WTC11 (cell line): ENCODE measurements at regions not wholly inside any gene's neighbourhood (a gene's known extent, or its start where the extent isn't known, plus 50 kb on each side); places are given as distances from the start of the nearest gene placed in this dataset.

Source experiments
- ATAC-seq: fragments of 200-7000 bp; cut with Tn5 transposase; 2 replicates; pipeline ENCODE4 v1.10.0; 2021; ENCODE audit warnings: mild to moderate bottlenecking, moderate library complexity
- CTCF ChIA-PET: fragments of 300-600 bp; sonication (Branson Sonifier 250); formaldehyde crosslinking; loops from one replicate; lab custom pipeline; 2021; ENCODE audit warnings: antibody characterized with exemption; lab: Charles Lee
- POLR2A ChIA-PET: fragments of 350-600 bp; sonication (Branson Sonifier 250); formaldehyde crosslinking; loops from one replicate; lab custom pipeline; 2021; ENCODE audit warnings: antibody characterized with exemption; lab: Charles Lee
- DNase-seq: peaks from one replicate; pipeline ENCODE4 v3.0.0; 2021; ENCODE audit warnings: low spot score
- H3K27ac Mint-ChIP-seq: 2 replicates; pipeline ENCODE4 v1.8.0; 2021; ENCODE audit warnings: mixed read lengths
- H3K27me3 Mint-ChIP-seq: 2 replicates; pipeline ENCODE4 v1.8.0; 2021; ENCODE audit warnings: low read depth, mild to moderate bottlenecking, moderate library complexity, mixed read lengths
- H3K36me3 Mint-ChIP-seq: 2 replicates; pipeline ENCODE4 v1.8.0; 2021; ENCODE audit warnings: mixed read lengths
- H3K4me1 Mint-ChIP-seq: 2 replicates; pipeline ENCODE4 v1.8.0; 2022; ENCODE audit warnings: mixed read lengths
- H3K4me3 Mint-ChIP-seq: 2 replicates; pipeline ENCODE4 v1.8.0; 2021; ENCODE audit warnings: mild to moderate bottlenecking, moderate library complexity, mixed read lengths
- H3K9me3 Mint-ChIP-seq: 2 replicates; pipeline ENCODE4 v1.8.0; 2021; ENCODE audit warnings: mixed read lengths
- AR ChIP-seq: fragments of 250-450 bp; sonication (Bioruptor Pico); IDR thresholded peaks from 2 replicates; pipeline ENCODE4 v1.9.0; 2021; ENCODE audit warnings: mild to moderate bottlenecking
- CBFB ChIP-seq: sonication (generic); formaldehyde crosslinking; IDR thresholded peaks from 2 replicates; pipeline ENCODE4 v1.8.1; 2022; ENCODE audit warnings: mild to moderate bottlenecking, low read depth, missing genetic modification reagents
- CDX4 ChIP-seq: fragments of 250-450 bp; sonication (Bioruptor Pico); IDR thresholded peaks from 2 replicates; pipeline ENCODE4 v1.9.0; 2021; ENCODE audit warnings: moderate library complexity, mild to moderate bottlenecking, inconsistent platforms, borderline replicate concordance
- E2F5 ChIP-seq: sonication (generic); formaldehyde crosslinking; IDR thresholded peaks from 2 replicates; pipeline ENCODE4 v1.8.1; 2022; ENCODE audit warnings: mild to moderate bottlenecking, moderate library complexity, missing genetic modification reagents
- EMX1 ChIP-seq: fragments of 250-450 bp; sonication (Bioruptor Pico); IDR thresholded peaks from 2 replicates; pipeline ENCODE4 v1.8.0; 2021; ENCODE audit warnings: mild to moderate bottlenecking
- ESRRA ChIP-seq: sonication (generic); formaldehyde crosslinking; IDR thresholded peaks from 2 replicates; pipeline ENCODE4 v1.8.1; 2022; ENCODE audit warnings: mild to moderate bottlenecking, missing genetic modification reagents, borderline replicate concordance
- ETV6 ChIP-seq: sonication (generic); formaldehyde crosslinking; IDR thresholded peaks from 2 replicates; pipeline ENCODE4 v1.8.1; 2022; ENCODE audit warnings: mild to moderate bottlenecking, missing genetic modification reagents
- FOXJ3 ChIP-seq: sonication (generic); formaldehyde crosslinking; IDR thresholded peaks from 2 replicates; pipeline ENCODE4 v1.9.0; 2021; ENCODE audit warnings: missing genetic modification reagents, mild to moderate bottlenecking, borderline replicate concordance
- GABPB1 ChIP-seq: sonication (generic); formaldehyde crosslinking; IDR thresholded peaks from 2 replicates; pipeline ENCODE4 v1.8.1; 2023; ENCODE audit warnings: mild to moderate bottlenecking, missing genetic modification reagents
- GTF2I ChIP-seq: fragments of 250-450 bp; sonication (Bioruptor Pico); conservative IDR thresholded peaks from 2 replicates; pipeline ENCODE4 v1.4.0; 2021; ENCODE audit warnings: mild to moderate bottlenecking
- HMGA2 ChIP-seq: fragments of 250-450 bp; sonication (Bioruptor Pico); IDR thresholded peaks from 2 replicates; pipeline ENCODE4 v1.4.0; 2021; ENCODE audit warnings: mild to moderate bottlenecking, moderate library complexity
- MXD4 ChIP-seq: fragments of 250-450 bp; sonication (Bioruptor Pico); IDR thresholded peaks from 2 replicates; pipeline ENCODE4 v1.8.0; 2021; ENCODE audit warnings: mild to moderate bottlenecking, moderate library complexity, borderline replicate concordance
- MYBL2 ChIP-seq: sonication (generic); formaldehyde crosslinking; IDR thresholded peaks from 2 replicates; pipeline ENCODE4 v1.8.1; 2023; ENCODE audit warnings: mild to moderate bottlenecking, moderate library complexity, missing genetic modification reagents
- NFE2L1 ChIP-seq: sonication (generic); formaldehyde crosslinking; IDR thresholded peaks from 2 replicates; pipeline ENCODE4 v1.8.1; 2023; ENCODE audit warnings: missing genetic modification reagents
- NR3C1 ChIP-seq: sonication (generic); formaldehyde crosslinking; conservative IDR thresholded peaks from 2 replicates; pipeline ENCODE4 v1.8.1; 2023; ENCODE audit warnings: low read depth, mild to moderate bottlenecking, missing genetic modification reagents
- PREB ChIP-seq: sonication (generic); formaldehyde crosslinking; IDR thresholded peaks from 2 replicates; pipeline ENCODE4 v1.8.1; 2022; ENCODE audit warnings: mild to moderate bottlenecking, missing genetic modification reagents, moderate library complexity, borderline replicate concordance
- PRRX2 ChIP-seq: fragments of 250-450 bp; sonication (Bioruptor Pico); IDR thresholded peaks from 2 replicates; pipeline ENCODE4 v1.8.0; 2021; ENCODE audit warnings: mild to moderate bottlenecking
- SMAD3 ChIP-seq: sonication (generic); formaldehyde crosslinking; IDR thresholded peaks from 2 replicates; pipeline ENCODE4 v1.8.0; 2022; ENCODE audit warnings: missing genetic modification reagents, mild to moderate bottlenecking, borderline replicate concordance
- SMAD4 ChIP-seq: sonication (generic); formaldehyde crosslinking; IDR thresholded peaks from 2 replicates; pipeline ENCODE4 v1.8.0; 2022; ENCODE audit warnings: mild to moderate bottlenecking, missing genetic modification reagents
- USF2 ChIP-seq: sonication (generic); formaldehyde crosslinking; IDR thresholded peaks from 2 replicates; pipeline ENCODE4 v1.8.1; 2023; ENCODE audit warnings: mild to moderate bottlenecking, missing genetic modification reagents, moderate library complexity
- ZBTB21 ChIP-seq: sonication (generic); formaldehyde crosslinking; IDR thresholded peaks from 2 replicates; pipeline ENCODE4 v1.8.1; 2023; ENCODE audit warnings: mild to moderate bottlenecking, missing genetic modification reagents, borderline replicate concordance
- ZBTB43 ChIP-seq: sonication (generic); formaldehyde crosslinking; IDR thresholded peaks from 2 replicates; pipeline ENCODE4 v1.8.1; 2023; ENCODE audit warnings: mild to moderate bottlenecking, missing genetic modification reagents
- ZNF416 ChIP-seq: fragments of 250-450 bp; sonication (Bioruptor Pico); IDR thresholded peaks from 2 replicates; pipeline ENCODE4 v1.9.0; 2021; ENCODE audit warnings: mild to moderate bottlenecking, inconsistent platforms
- ZNF425 ChIP-seq: fragments of 250-450 bp; sonication (Bioruptor Pico); conservative IDR thresholded peaks from 2 replicates; pipeline ENCODE4 v1.9.0; 2021; ENCODE audit warnings: mild to moderate bottlenecking

- no peak for TF ChIP-seq EMX1 (CRISPR knock-in tag)
- no peak for TF ChIP-seq ZNF416
- TF ChIP-seq MYBL2 (CRISPR knock-in tag): no peak
- no peak for TF ChIP-seq ZBTB21
- no peak for TF ChIP-seq SMAD3 (CRISPR knock-in tag)
- no peak for TF ChIP-seq NR3C1
- TF ChIP-seq PREB (CRISPR knock-in tag): no peak
- H3K4me1 Mint-ChIP-seq: 0 out of 2 replicates have a peak, but pooled peaks cover 2% of the 10 kb centered on the region
- ChIA-PET CTCF (no interaction called here), POLR2A (no interaction called here)
- H3K27me3 Mint-ChIP-seq: no peaks in the 10 kb centered on the region
- H3K36me3 Mint-ChIP-seq: no peaks in the 10 kb centered on the region
- H3K9me3 Mint-ChIP-seq: peaks cover 12% of the 10 kb centered on the region
- DNase-seq: no peak
- H3K27ac Mint-ChIP-seq: no peak overlapping the region
- H3K4me3 Mint-ChIP-seq: no peak overlapping the region
- no peak for ATAC-seq
These were observed 440.6 kb downstream of the FBXO15 start for GRCh38 chr18:73707035-73707434.

- ATAC-seq: no peak
- Mint-ChIP-seq H3K27ac (no peak overlapping the region), H3K9me3 (peaks cover 4% of the 10 kb centered on the region), H3K4me1 (no peaks in the 10 kb centered on the region), H3K27me3 (no peaks in the 10 kb centered on the region), H3K36me3 (no peaks in the 10 kb centered on the region)
- ChIA-PET POLR2A (no interaction called here), CTCF (no interaction called here)
- TF ChIP-seq E2F5 (CRISPR knock-in tag) (no peak), AR (CRISPR knock-in tag) (no peak), NFE2L1 (CRISPR knock-in tag) (no peak), USF2 (no peak)
- TF ChIP-seq, all 79 proteins: peak for 0
- H3K4me3 Mint-ChIP-seq: no peak overlapping the region
- no peak for DNase-seq
These were observed 450.3 kb downstream of the FBXO15 start for GRCh38 chr18:73697353-73697752.

- Mint-ChIP-seq H3K27ac (no peak overlapping the region), H3K27me3 (no peaks in the 10 kb centered on the region; the same call in 1 of the 2 replicates), H3K9me3 (peaks cover 4% of the 10 kb centered on the region), H3K4me1 (no peaks in the 10 kb centered on the region), H3K4me3 (no peak overlapping the region), H3K36me3 (no peaks in the 10 kb centered on the region; the same call in 1 of the 2 replicates)
- ChIA-PET CTCF (no interaction called here), POLR2A (no interaction called here)
- no peak for DNase-seq
- no peak for ATAC-seq
- TF ChIP-seq HMGA2: no peak
- no peak for TF ChIP-seq CBFB (CRISPR knock-in tag)
- no peak for TF ChIP-seq ZNF425
- no peak for TF ChIP-seq ETV6
- no peak for TF ChIP-seq ZBTB43 (CRISPR knock-in tag)
- TF ChIP-seq NFE2L1 (CRISPR knock-in tag): no peak
- TF ChIP-seq ZNF416: no peak
- TF ChIP-seq PRRX2: no peak
- TF ChIP-seq ESRRA: no peak
- no peak for TF ChIP-seq GTF2I (CRISPR knock-in tag)
- TF ChIP-seq SMAD4 (CRISPR knock-in tag): no peak
- no peak for TF ChIP-seq EMX1 (CRISPR knock-in tag)
- TF ChIP-seq FOXJ3 (CRISPR knock-in tag): no peak
- no peak for TF ChIP-seq MXD4 (CRISPR knock-in tag)
- TF ChIP-seq GABPB1 (CRISPR knock-in tag): no peak
- TF ChIP-seq CDX4: no peak
These were observed 450.9 kb downstream of the FBXO15 start for GRCh38 chr18:73696698-73697097.
